ENCODE measurements at regions not wholly inside any gene's neighbourhood (a gene's known extent, or its start where the extent isn't known, plus 50 kb on each side); places are given as distances from the start of the nearest gene placed in this dataset.
"Not testable (repeated sequence)": the region's sequence is repeated elsewhere in the genome, so short reads cannot be mapped to it uniquely, and the experiment has no call there.

DNA sequence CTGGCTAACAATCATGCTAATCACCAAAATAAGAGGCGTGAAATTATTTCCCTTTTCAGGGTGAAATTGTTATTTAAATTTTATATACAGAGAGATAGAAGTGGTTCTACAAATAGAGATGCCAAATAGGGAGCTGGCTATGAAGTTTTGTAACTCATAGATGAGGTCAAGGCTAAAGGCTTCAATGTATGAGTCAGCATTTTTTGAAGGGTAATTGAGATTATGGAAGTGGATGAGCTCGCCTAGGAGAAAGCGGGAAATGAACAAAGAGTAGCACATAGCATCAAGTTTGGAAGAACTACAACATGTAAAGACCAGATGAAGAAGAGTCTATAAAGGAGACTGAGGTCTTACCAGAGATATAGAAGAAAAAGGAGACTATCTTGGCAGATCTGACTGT, 838.1 kb downstream of the DNAJB9 start:
- H3K9me3 ChIP-seq, result no peaks in the 10 kb centered on the region
- no peaks in the 10 kb centered on the region for H3K36me3 ChIP-seq
- no peak overlapping the region for H3K4me3 ChIP-seq
- intact Hi-C loops (cut with DNase I; ENCODE audit: low total_unique reads), result no loop called here
- no peak for DNase-seq
- no peaks in the 10 kb centered on the region for H3K4me1 ChIP-seq
- TF ChIP-seq, protein P1, sequence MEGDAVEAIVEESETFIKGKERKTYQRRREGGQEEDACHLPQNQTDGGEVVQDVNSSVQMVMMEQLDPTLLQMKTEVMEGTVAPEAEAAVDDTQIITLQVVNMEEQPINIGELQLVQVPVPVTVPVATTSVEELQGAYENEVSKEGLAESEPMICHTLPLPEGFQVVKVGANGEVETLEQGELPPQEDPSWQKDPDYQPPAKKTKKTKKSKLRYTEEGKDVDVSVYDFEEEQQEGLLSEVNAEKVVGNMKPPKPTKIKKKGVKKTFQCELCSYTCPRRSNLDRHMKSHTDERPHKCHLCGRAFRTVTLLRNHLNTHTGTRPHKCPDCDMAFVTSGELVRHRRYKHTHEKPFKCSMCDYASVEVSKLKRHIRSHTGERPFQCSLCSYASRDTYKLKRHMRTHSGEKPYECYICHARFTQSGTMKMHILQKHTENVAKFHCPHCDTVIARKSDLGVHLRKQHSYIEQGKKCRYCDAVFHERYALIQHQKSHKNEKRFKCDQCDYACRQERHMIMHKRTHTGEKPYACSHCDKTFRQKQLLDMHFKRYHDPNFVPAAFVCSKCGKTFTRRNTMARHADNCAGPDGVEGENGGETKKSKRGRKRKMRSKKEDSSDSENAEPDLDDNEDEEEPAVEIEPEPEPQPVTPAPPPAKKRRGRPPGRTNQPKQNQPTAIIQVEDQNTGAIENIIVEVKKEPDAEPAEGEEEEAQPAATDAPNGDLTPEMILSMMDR (IDR thresholded peaks at IDR 0.05), result no peak
- no peaks in the 10 kb centered on the region for H3K27me3 ChIP-seq
- no peak overlapping the region for H3K27ac ChIP-seq

DNA sequence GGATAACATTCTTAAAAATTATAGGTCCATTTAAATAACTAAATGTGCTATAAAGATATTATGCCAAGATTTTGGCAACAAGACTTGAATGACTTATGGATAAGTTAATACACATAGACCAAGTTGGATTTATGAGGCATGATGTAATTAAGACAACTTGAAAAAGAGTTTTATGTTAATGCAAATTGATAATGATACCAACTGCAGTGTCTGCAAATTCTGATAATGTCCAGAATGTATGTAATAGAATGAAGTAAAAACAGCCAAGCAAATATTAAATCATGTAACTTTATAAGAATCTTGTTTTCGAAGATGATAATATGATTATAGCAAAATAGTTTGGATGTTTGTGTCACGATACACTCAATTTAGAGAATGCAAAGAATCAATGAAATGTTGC, 868.3 kb downstream of the DNAJB9 start:
- no peak for DNase-seq
- no peaks in the 10 kb centered on the region for H3K4me1 ChIP-seq
- no peaks in the 10 kb centered on the region for H3K36me3 ChIP-seq
- H3K9me3 ChIP-seq, result no peaks in the 10 kb centered on the region
- no peak overlapping the region for H3K27ac ChIP-seq
- H3K4me3 ChIP-seq, result no peak overlapping the region
- TF ChIP-seq, protein P1 (IDR thresholded peaks at IDR 0.05), result no peak
- no peaks in the 10 kb centered on the region for H3K27me3 ChIP-seq
- intact Hi-C loops (cut with DNase I; ENCODE audit: low total_unique reads), result no loop called here

DNA sequence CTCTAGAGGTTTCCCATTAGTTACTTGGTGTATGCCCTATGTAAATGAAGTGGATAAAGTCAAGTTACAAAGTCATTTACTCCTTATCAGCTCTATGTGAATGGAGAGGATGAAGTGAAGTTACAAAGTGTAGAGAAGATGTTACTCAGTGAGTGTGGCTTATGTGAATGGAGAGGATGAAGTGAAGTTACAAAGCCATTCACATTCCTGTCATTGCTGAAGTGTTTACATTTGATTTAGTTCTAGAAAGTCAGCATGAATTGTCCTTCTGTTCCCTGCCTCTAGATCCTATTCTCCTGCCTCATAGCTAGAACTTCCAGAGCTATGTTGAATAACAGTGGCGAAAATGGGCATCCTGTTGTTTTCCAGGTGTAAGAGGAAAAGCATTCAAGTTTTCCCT, 880.1 kb downstream of the DNAJB9 start:
- H3K36me3 ChIP-seq, result no peaks in the 10 kb centered on the region
- H3K27me3 ChIP-seq, result no peaks in the 10 kb centered on the region
- H3K4me3 ChIP-seq, result no peak overlapping the region
- H3K27ac ChIP-seq, result no peak overlapping the region
- H3K9me3 ChIP-seq, result no peaks in the 10 kb centered on the region
- no peaks in the 10 kb centered on the region for H3K4me1 ChIP-seq
- no peak for DNase-seq
- intact Hi-C loops (cut with DNase I; ENCODE audit: low total_unique reads), result no loop called here
- TF ChIP-seq, protein P1 (IDR thresholded peaks at IDR 0.05), result no peak

DNA sequence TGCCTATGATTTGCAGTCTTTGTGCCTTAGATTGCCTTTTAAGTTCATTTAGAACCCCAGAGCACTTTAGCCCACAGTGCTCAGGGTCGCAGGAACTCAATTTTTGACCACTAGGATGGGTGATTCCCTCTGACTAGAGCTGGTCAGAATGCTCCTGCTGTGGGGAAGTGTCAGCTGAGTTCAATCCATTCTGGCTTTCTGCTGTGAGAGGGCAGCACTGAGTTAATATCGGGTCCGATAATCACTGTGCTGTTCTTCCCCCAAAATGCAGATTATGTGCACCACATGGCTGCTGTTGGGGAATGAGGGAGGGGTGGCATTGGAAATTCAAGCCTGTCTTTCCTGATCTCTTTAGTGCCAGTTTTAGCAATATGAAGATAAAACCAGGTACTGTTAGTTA, 886.4 kb downstream of the DNAJB9 start:
- TF ChIP-seq, protein P1 (IDR thresholded peaks at IDR 0.05), result no peak
- Histone ChIP-seq H3K9me3 (no peaks in the 10 kb centered on the region), H3K4me1 (no peaks in the 10 kb centered on the region), H3K27ac (no peak overlapping the region), H3K27me3 (no peaks in the 10 kb centered on the region), H3K36me3 (no peaks in the 10 kb centered on the region), H3K4me3 (no peak overlapping the region)
- DNase-seq, result no peak
- intact Hi-C loops (cut with DNase I; ENCODE audit: low total_unique reads), result no loop called here

DNA sequence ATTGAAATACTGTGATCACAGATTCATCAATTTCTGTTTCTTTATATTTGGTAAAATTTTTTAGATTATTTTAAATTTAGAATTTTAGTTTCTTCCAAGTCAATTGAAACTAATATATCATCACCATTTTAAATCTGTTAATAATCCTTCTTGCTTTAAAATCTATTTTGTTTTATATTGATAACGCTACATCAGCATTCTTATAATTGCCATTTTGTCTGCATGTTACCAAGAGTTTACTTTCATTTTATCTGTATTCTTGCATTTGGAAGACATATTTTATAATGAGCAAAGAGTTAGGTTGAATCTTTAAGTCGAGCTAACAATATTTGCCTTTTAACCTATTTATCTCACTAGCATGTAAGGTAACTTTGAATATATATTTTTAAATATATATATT, 890.6 kb downstream of the DNAJB9 start:
- TF ChIP-seq, protein P1 (IDR thresholded peaks at IDR 0.05), result no peak
- no peak overlapping the region for H3K27ac ChIP-seq
- H3K9me3 ChIP-seq, result no peaks in the 10 kb centered on the region
- intact Hi-C loops (cut with DNase I; ENCODE audit: low total_unique reads), result no loop called here
- H3K27me3 ChIP-seq, result no peaks in the 10 kb centered on the region
- no peaks in the 10 kb centered on the region for H3K36me3 ChIP-seq
- no peaks in the 10 kb centered on the region for H3K4me1 ChIP-seq
- no peak overlapping the region for H3K4me3 ChIP-seq
- DNase-seq, result no peak

DNA sequence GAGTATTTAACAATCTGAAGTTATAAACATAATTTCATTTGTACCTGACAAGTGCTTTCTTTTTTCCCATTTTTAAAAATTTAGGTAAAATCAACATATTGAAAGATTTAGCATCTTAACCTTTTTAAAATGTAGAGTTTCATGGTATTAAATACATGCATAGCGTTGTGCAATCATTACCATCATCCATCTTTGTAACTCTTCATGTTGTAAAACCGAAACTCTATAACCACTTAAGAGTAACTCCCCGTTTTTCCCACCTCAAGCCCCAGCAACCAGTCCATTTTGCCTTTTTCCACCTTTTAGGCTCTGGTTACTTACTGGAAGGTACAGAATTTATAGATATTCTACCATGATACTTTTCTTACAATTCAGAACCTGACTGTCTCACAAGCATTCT, 892.5 kb downstream of the DNAJB9 start:
- no peaks in the 10 kb centered on the region for H3K4me1 ChIP-seq
- no peaks in the 10 kb centered on the region for H3K9me3 ChIP-seq
- H3K4me3 ChIP-seq, result no peak overlapping the region
- DNase-seq, result no peak
- H3K36me3 ChIP-seq, result no peaks in the 10 kb centered on the region
- intact Hi-C loops (cut with DNase I; ENCODE audit: low total_unique reads), result no loop called here
- no peak overlapping the region for H3K27ac ChIP-seq
- no peaks in the 10 kb centered on the region for H3K27me3 ChIP-seq
- TF ChIP-seq, protein P1 (IDR thresholded peaks at IDR 0.05), result no peak

DNA sequence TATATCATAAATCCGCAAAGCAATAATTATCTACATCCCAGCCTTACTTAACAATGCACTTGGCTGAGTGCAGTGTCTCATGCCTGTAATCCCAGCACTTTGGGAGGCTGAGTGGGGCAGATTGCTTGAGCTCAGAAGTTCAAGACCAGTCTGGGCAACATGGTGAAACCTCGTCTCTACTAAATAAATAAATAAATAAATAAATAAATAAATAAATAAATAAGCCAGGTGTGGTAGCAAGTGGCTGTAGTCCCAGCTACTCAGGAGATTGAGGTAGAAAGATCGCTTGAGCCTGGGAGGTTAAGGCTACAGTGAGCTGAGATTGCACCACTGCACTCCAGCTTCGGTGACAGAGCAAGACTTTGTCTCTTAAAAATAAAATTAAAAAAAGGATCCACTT, 898.1 kb downstream of the DNAJB9 start:
- H3K4me1 ChIP-seq; DNase-seq; H3K9me3 ChIP-seq; H3K27ac ChIP-seq; H3K27me3 ChIP-seq; intact Hi-C loops (cut with DNase I; ENCODE audit: low total_unique reads); H3K36me3 ChIP-seq; H3K4me3 ChIP-seq: not testable (repeated sequence)

Measured in tibial artery (tissue), 4 donors.